22Rv1 (cell line): ENCODE measurements at regions not wholly inside any gene's neighbourhood (a gene's known extent, or its start where the extent isn't known, plus 50 kb on each side); places are given as distances from the start of the nearest gene placed in this dataset.

ENCODE experiments used
- H3K27ac ChIP-seq: fragments of 450-650 bp; 2 replicates; pipeline ENCODE4 v1.5.1; 2017
- CTCF ChIP-seq: fragments of 450-650 bp; IDR thresholded peaks from 2 replicates; pipeline ENCODE4 v1.5.1; 2017; ENCODE audit warnings: mild to moderate bottlenecking
- ZFX ChIP-seq: fragments of 450-650 bp; IDR thresholded peaks from 2 replicates; pipeline ENCODE4 v1.6.1; 2017; ENCODE audit warnings: antibody characterized with exemption, borderline replicate concordance

GRCh38 chr1:199861020-199861795, 166.3 kb upstream of the NR5A2 start:
- TF ChIP-seq ZFX (no peak), CTCF (no peak)
- H3K27ac ChIP-seq, result no peak overlapping the region

DNA sequence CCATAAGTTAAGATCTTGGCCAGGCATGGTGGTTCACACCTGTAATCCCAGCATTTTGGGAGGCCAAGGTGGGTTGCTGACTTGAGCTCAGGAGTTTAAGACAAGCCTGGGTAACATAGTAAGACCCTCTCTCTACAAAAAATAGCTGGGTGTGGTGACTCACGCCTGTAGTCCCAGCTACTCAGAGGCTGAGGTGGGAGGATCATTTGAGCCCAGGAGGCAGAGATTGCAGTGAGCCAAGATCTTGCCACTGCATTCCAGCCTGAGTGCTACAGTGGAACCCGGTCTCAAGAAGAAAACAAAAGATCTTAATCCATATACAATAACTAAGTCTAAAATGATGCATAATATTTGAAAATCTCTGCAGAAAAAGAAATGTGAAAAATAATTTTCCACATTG, 165.5 kb upstream of the NR5A2 start:
- TF ChIP-seq ZFX, result no peak
- TF ChIP-seq CTCF, result no peak
- no peak overlapping the region for H3K27ac ChIP-seq

DNA sequence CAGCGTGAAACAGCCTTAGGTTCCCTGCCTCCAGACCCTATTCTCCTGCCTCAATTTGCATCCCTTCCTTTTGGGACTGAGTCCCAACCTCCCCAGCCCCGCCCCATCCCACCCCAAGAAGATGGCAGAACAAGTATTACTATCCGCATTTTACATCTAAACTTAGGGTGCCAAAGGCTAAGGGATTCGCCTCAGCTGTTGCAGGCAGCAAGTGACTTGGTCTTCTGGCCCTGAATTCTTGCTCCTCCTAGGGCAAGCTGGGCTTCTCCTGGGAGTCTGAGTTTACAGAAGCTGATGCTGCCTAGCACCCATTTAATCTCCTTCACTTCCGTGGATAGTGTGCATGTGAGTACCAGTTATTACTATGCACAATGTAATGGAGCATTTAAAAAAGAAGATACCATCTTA, 161.3 kb upstream of the NR5A2 start:
- no peak overlapping the region for H3K27ac ChIP-seq
- TF ChIP-seq ZFX, result no peak

DNA sequence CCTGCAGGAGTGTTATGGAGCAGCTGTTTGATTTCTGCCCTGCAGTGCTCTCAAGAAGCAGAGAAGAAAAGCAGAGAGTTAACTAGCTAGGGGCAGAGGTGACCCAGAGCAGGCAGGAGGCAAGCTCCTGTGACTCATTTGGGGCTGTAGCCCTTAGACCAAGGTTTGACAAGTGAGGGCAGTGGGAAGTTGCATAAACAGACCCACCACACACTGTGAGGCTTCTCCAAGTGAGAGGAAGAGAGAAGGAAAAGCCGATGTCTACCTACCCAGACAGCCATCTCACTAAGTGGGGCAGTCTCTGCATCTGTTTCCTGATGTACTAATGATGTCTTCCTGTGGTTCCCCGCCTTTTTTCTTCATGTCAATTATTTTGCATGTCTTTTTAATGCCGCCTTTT, 159.9 kb upstream of the NR5A2 start:
- TF ChIP-seq CTCF, result no peak
- no peak for TF ChIP-seq ZFX
- no peak overlapping the region for H3K27ac ChIP-seq

GRCh38 chr1:199868777-199869176, 158.7 kb upstream of the NR5A2 start:
- TF ChIP-seq ZFX, result no peak
- TF ChIP-seq CTCF, result no peak
- H3K27ac ChIP-seq, result no peak overlapping the region

GRCh38 chr1:199875337-199875736, 152.2 kb upstream of the NR5A2 start:
- TF ChIP-seq CTCF, result no peak
- no peak for TF ChIP-seq ZFX
- no peak overlapping the region for H3K27ac ChIP-seq

GRCh38 chr1:199875856-199876255, 151.7 kb upstream of the NR5A2 start:
- no peak overlapping the region for H3K27ac ChIP-seq
- TF ChIP-seq ZFX (no peak), CTCF (no peak)
